ENCODE measurements at regions not wholly inside any gene's neighbourhood (a gene's known extent, or its start where the extent isn't known, plus 50 kb on each side); places are given as distances from the start of the nearest gene placed in this dataset.
A peak's percentile ranks its signal among the peaks of the same experiment; 100 is the strongest.

- no peak for DNase-seq (ENCODE audit: low spot score in 2 of 2)
- peak overlapping the region; percentile 32 to 75 for H3K27ac ChIP-seq
- H3K27me3 ChIP-seq, result no peaks in the 10 kb centered on the region
- no peaks in the 10 kb centered on the region for H3K9me3 ChIP-seq
- H3K4me3 ChIP-seq, result no peak overlapping the region
- intact Hi-C loops (cut with DNase I; ENCODE audit: low total_unique reads), result no loop called here
- no peaks in the 10 kb centered on the region for H3K36me3 ChIP-seq
- H3K4me1 ChIP-seq, result no peaks in the 10 kb centered on the region
- TF ChIP-seq POLR2AphosphoS5 (IDR thresholded peaks at IDR 0.05), result no peak
- TF ChIP-seq, protein P1, sequence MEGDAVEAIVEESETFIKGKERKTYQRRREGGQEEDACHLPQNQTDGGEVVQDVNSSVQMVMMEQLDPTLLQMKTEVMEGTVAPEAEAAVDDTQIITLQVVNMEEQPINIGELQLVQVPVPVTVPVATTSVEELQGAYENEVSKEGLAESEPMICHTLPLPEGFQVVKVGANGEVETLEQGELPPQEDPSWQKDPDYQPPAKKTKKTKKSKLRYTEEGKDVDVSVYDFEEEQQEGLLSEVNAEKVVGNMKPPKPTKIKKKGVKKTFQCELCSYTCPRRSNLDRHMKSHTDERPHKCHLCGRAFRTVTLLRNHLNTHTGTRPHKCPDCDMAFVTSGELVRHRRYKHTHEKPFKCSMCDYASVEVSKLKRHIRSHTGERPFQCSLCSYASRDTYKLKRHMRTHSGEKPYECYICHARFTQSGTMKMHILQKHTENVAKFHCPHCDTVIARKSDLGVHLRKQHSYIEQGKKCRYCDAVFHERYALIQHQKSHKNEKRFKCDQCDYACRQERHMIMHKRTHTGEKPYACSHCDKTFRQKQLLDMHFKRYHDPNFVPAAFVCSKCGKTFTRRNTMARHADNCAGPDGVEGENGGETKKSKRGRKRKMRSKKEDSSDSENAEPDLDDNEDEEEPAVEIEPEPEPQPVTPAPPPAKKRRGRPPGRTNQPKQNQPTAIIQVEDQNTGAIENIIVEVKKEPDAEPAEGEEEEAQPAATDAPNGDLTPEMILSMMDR (IDR thresholded peaks at IDR 0.05), result no peak
- TF ChIP-seq POLR2A (IDR thresholded peaks at IDR 0.05), result no peak
Observed at GRCh38 chr3:27644941-27645340, 77.2 kb downstream of the EOMES start.

GRCh38 chr3:27643355-27643754 is 78.8 kb downstream of the EOMES start:
- Histone ChIP-seq H3K36me3 (no peaks in the 10 kb centered on the region), H3K4me3 (no peak overlapping the region), H3K4me1 (no peaks in the 10 kb centered on the region), H3K27me3 (no peaks in the 10 kb centered on the region), H3K9me3 (no peaks in the 10 kb centered on the region), H3K27ac (peak overlapping the region; percentile 75)
- DNase-seq (ENCODE audit: low spot score in 2 of 2), result no peak
- TF ChIP-seq POLR2A (IDR thresholded peaks at IDR 0.05) (no peak), POLR2AphosphoS5 (IDR thresholded peaks at IDR 0.05) (no peak)
- TF ChIP-seq, protein P1 (IDR thresholded peaks at IDR 0.05), result no peak
- intact Hi-C loops (cut with DNase I; ENCODE audit: low total_unique reads), result no loop called here

- TF ChIP-seq, protein P1 (IDR thresholded peaks at IDR 0.05), result no peak
- TF ChIP-seq POLR2A (IDR thresholded peaks at IDR 0.05) (no peak), POLR2AphosphoS5 (IDR thresholded peaks at IDR 0.05) (no peak)
- Histone ChIP-seq H3K9me3 (no peaks in the 10 kb centered on the region), H3K27ac (peak overlapping the region; percentile 68 to 75), H3K27me3 (no peaks in the 10 kb centered on the region), H3K4me1 (no peaks in the 10 kb centered on the region), H3K4me3 (no peak overlapping the region), H3K36me3 (no peaks in the 10 kb centered on the region)
- DNase-seq (ENCODE audit: low spot score in 2 of 2), result no peak
- intact Hi-C loops (cut with DNase I; ENCODE audit: low total_unique reads), result no loop called here
Observed at GRCh38 chr3:27642796-27643195, 79.3 kb downstream of the EOMES start.

DNA sequence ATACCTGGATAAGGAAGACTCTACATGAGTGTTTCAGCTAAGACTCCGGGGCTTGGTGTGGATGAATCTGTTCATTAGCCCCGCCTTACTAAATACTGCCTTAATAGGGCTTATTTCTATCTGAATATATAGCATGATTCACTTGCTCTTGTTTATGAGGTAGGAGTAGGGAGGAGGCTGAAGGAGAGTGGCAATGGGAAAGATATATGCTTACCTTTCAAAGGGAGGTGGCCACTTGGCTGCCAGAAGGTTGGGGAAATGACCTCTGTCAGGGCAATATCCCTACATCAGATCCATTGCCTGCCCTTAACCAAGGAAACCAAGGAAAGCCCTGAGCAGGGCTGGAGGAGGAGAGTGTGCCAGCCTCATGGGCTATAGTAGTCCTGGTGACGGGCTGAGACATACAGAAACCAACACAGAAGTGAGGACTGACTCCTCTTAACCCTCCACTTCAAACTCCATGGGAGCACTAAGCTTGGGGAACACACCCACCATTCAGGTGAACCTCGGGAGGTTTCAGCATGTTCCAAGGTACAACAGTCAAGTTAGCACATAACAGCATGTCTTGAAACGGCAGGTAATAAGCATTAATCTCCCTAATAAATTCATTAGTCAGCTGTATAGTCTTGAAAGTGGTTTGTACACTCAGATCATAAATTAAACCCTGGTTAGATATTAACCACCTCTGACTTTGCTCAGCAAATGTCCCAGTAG is 80.1 kb downstream of the EOMES start:
- Histone ChIP-seq H3K4me1 (no peaks in the 10 kb centered on the region), H3K27ac (peak overlapping the region; percentile 68 to 75), H3K9me3 (no peaks in the 10 kb centered on the region), H3K36me3 (no peaks in the 10 kb centered on the region), H3K4me3 (no peak overlapping the region), H3K27me3 (no peaks in the 10 kb centered on the region)
- DNase-seq (ENCODE audit: low spot score in 2 of 2), result no peak
- intact Hi-C loops (cut with DNase I; ENCODE audit: low total_unique reads), result no loop called here
- no peak for TF ChIP-seq POLR2AphosphoS5 (IDR thresholded peaks at IDR 0.05)
- no peak for TF ChIP-seq POLR2A (IDR thresholded peaks at IDR 0.05)
- TF ChIP-seq, protein P1 (IDR thresholded peaks at IDR 0.05), result no peak

DNA sequence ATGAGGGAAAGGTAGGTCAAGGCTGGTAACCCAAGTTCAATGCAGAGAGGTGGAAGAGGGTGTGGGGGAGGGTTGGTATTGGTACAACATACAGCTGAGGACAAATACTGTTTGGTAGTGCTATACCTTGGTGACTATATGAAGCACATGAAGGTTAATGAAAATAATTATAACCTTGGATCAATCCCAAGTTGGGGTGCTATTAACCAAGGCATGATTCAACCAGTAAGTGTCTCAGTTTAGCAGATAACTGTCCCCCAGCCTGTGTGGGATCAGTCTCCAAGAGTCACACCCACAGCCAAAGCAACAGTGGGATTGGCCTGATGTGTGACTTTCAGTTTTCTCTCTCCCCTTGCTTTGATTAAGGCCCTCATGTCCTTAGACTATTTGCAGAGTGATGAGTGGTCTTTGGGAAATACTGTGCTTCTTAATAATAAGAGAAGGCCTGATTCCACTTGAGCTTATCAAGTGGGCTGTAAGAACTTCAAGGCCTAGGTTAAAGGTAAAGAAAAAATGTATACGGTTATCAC is 80.8 kb downstream of the EOMES start:
- no peaks in the 10 kb centered on the region for H3K36me3 ChIP-seq
- no peak overlapping the region for H3K4me3 ChIP-seq
- DNase-seq (ENCODE audit: low spot score in 2 of 2), result no peak
- no peaks in the 10 kb centered on the region for H3K4me1 ChIP-seq
- H3K27ac ChIP-seq, result peak overlapping the region in 1 of 2 donors; percentile 68
- H3K9me3 ChIP-seq, result no peaks in the 10 kb centered on the region
- no peaks in the 10 kb centered on the region for H3K27me3 ChIP-seq
- TF ChIP-seq POLR2AphosphoS5 (IDR thresholded peaks at IDR 0.05), result no peak
- intact Hi-C loops (cut with DNase I; ENCODE audit: low total_unique reads), result no loop called here
